ENCODE measurements at regions not wholly inside any gene's neighbourhood (a gene's known extent, or its start where the extent isn't known, plus 50 kb on each side); places are given as distances from the start of the nearest gene placed in this dataset.

DNA sequence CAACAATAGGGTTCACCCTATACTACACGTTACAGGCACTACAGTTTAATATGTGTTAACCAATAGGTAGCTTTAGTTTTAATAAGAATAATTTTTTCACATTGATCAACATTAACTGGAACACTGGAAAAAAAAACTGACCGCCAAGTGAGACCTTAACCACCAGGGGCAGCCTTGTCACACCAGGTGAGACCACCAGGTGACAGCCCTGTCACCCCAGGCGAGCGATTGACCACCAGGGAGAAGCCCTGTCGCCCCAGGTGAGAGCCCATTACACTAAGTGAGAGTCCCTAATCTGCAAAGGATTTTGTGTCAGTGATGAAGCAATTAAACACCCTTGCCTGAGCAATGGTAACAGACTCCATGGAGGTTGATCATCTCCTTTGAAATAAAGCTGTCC lies 75.4 kb upstream of the SYK start:
- TF ChIP-seq POLR2A (IDR thresholded peaks at IDR 0.05) = no peak
- TF ChIP-seq, protein P1, sequence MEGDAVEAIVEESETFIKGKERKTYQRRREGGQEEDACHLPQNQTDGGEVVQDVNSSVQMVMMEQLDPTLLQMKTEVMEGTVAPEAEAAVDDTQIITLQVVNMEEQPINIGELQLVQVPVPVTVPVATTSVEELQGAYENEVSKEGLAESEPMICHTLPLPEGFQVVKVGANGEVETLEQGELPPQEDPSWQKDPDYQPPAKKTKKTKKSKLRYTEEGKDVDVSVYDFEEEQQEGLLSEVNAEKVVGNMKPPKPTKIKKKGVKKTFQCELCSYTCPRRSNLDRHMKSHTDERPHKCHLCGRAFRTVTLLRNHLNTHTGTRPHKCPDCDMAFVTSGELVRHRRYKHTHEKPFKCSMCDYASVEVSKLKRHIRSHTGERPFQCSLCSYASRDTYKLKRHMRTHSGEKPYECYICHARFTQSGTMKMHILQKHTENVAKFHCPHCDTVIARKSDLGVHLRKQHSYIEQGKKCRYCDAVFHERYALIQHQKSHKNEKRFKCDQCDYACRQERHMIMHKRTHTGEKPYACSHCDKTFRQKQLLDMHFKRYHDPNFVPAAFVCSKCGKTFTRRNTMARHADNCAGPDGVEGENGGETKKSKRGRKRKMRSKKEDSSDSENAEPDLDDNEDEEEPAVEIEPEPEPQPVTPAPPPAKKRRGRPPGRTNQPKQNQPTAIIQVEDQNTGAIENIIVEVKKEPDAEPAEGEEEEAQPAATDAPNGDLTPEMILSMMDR (IDR thresholded peaks at IDR 0.05) = peak in 2 of 7 experiments; percentile 6 to 15

Measured in body of pancreas (tissue), 4 donors.